Right lobe of liver (tissue), 6 donors: ENCODE measurements at regions not wholly inside any gene's neighbourhood (a gene's known extent, or its start where the extent isn't known, plus 50 kb on each side); places are given as distances from the start of the nearest gene placed in this dataset.

Experiments used
- ATAC-seq, 4 donors: fragments of 200-7000 bp; cut with Tn5 transposase; one replicate each; pipeline ENCODE4 v1.9.1; 2020; ENCODE audit warnings: mild to moderate bottlenecking in 4 of 4, moderate library complexity in 4 of 4
- DNase-seq, 3 donors: peaks; one replicate each; pipeline ENCODE4 v3.0.0-alpha.2; 2020
- H3K27ac ChIP-seq, 3 donors: fragments of 200-600 bp; one replicate each; pipeline ENCODE4 v1.8.0; 2022
- H3K27me3 ChIP-seq, 2 donors: fragments of 200-600 bp; one replicate each; pipeline ENCODE4 v1.8.0; 2022
- H3K36me3 ChIP-seq, 4 donors: fragments of 200-600 bp; sonication (generic) in 1 of 4; one replicate each; pipeline versions ENCODE4 v1.5.1 to v1.8.0; 2017 to 2022; ENCODE audit warnings: control low read depth in 1 of 4
- H3K4me1 ChIP-seq, 4 donors: fragments of 200-600 bp; sonication (generic) in 1 of 4; one replicate each; pipeline versions ENCODE4 v1.5.1 to v1.8.0; 2017 to 2022; ENCODE audit warnings: control low read depth in 1 of 4
- H3K4me3 ChIP-seq, 3 donors: fragments of 200-600 bp; one replicate each; pipeline ENCODE4 v1.8.0; 2022
- H3K9me3 ChIP-seq, 4 donors: fragments of 200-600 bp; sonication (generic) in 1 of 4; one replicate each; pipeline versions ENCODE4 v1.5.1 to v1.8.0; 2017 to 2022; ENCODE audit warnings: control low read depth in 1 of 4
- POLR2A ChIP-seq: fragments of 450-650 bp; IDR thresholded peaks from one replicate; pipeline ENCODE4 v1.6.1; 2017; ENCODE audit warnings: antibody characterized with exemption, mild to moderate bottlenecking
- WGBS: methylation state at CpG from one replicate; pipeline ENCODE4 v1.1.6; 2018; ENCODE audit warnings: low coverage, low lambda C conversion rate; ENCODE audit not compliant: insufficient coverage; ENCODE audit errors: missing lambda C conversion rate; 5-methylcytosine and 5-hydroxymethylcytosine counted together
- intact Hi-C, 2 donors: fragments of 100-400 bp; cut with DNase I; formaldehyde crosslinking; loops; one replicate each; pipeline versions ENCODE4 v1.11.2 to v1.14.1; 2022
- TF ChIP-seq, protein P1 (sequence below), 4 donors: fragments of 200-600 bp in 3 of 4; fragments of 450-650 bp in 1 of 4; IDR thresholded peaks; one replicate each; pipeline versions ENCODE4 v1.5.1 to v1.8.0; 2016 to 2022; ENCODE audit warnings: antibody characterized with exemption in 4 of 4, mild to moderate bottlenecking in 2 of 4
- donor health status: DM: no; HTN: yes; CAD: no.
- donor health status: DM: no; HTN: no; CAD: no.
- donor health status: DM: no; HTN: no; CAD: no.
- donor health status: DM: no; HTN: yes; CAD: no.
- donor health status: DM: no; HTN: yes; CAD: no.

DNA sequence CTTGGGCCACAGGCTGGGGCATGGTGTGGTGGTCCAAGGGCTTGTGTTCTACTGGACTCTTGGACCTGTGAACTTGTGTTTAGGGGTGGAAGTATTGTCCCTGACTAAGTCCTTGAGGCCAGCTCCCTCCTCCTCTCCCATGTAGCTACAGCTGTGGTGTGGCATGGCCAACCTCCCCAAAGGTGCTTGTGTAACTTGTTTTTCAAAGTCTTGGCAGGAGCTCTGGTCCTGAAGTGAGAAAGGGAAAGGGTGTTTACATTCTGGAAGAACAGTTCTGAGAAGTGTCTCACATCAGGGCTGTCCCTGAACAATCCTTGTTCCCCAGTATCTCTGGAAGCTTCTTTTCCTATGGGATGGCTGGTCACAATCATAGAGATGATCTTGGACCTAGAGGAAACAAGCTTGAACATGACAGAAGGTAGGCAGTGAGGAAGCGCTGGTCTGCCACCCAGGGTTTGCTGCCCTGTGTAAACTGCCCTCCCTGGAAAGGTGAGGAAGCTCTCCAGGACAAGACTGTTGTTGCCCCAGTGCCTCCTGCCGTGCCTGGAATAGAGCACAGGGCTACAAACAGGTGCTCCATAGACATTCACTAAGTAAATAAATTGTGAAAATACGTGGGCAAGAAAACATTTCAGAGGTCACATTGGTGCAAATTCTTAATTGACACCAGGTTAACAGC is 64.6 kb upstream of the KLF9 start:
- Histone ChIP-seq H3K4me3 (peak overlapping the region in 1 of 3 donors; percentile 13), H3K4me1 (peaks cover 0 to 59% (median 29%) of the 10 kb centered on the region in 4 donors), H3K27me3 (no peaks in the 10 kb centered on the region), H3K27ac (peak overlapping the region; percentile 78 to 94 (median 93)), H3K9me3 (no peaks in the 10 kb centered on the region), H3K36me3 (no peaks in the 10 kb centered on the region)
- intact Hi-C loops, result no loop called here
- DNase-seq (peak; percentile 40 to 88 (median 87)), ATAC-seq (peak; percentile 71 to 84 (median 78))
- WGBS, result 26% methylated on average over 3 of the region's 3 CpGs
- peak; percentile 17 for TF ChIP-seq POLR2A
- TF ChIP-seq, protein P1, sequence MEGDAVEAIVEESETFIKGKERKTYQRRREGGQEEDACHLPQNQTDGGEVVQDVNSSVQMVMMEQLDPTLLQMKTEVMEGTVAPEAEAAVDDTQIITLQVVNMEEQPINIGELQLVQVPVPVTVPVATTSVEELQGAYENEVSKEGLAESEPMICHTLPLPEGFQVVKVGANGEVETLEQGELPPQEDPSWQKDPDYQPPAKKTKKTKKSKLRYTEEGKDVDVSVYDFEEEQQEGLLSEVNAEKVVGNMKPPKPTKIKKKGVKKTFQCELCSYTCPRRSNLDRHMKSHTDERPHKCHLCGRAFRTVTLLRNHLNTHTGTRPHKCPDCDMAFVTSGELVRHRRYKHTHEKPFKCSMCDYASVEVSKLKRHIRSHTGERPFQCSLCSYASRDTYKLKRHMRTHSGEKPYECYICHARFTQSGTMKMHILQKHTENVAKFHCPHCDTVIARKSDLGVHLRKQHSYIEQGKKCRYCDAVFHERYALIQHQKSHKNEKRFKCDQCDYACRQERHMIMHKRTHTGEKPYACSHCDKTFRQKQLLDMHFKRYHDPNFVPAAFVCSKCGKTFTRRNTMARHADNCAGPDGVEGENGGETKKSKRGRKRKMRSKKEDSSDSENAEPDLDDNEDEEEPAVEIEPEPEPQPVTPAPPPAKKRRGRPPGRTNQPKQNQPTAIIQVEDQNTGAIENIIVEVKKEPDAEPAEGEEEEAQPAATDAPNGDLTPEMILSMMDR (IDR thresholded peaks at IDR 0.05), result no peak

DNA sequence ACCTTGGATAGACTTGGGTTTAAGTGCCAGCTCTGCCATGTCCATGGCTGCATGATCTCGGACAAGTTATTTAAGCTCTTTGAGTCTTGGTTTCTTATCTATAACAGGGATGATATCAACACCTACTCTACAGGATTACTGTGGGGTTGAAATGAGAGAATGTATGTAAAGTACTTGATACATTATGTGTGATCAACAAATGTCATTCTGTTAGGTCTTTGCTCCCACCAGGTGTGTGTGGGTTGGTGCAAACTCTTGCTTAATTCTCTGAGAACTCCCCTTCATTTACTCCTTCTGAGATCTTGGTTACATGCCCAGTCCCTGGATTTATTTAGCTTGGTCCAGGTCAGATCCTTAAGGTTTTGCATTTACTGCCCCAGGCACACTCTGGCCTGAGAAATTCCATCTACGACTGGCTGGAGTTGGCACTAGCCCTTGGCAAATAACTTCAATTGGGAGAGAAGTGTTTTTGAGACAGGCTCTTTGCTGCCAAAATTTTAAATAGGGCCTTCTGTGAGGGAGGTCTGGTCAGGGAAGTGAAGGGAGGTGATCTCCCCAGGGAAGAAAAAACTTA is 63.5 kb upstream of the KLF9 start:
- Histone ChIP-seq H3K9me3 (no peaks in the 10 kb centered on the region), H3K27ac (peak overlapping the region in 2 of 3 donors; percentile 93 to 94), H3K27me3 (no peaks in the 10 kb centered on the region), H3K36me3 (no peaks in the 10 kb centered on the region), H3K4me3 (no peak overlapping the region), H3K4me1 (peaks cover 0 to 67% (median 30%) of the 10 kb centered on the region in 4 donors)
- WGBS, result 65% methylated on average over 2 of the region's 2 CpGs
- ATAC-seq (no peak), DNase-seq (no peak)
- TF ChIP-seq, protein P1 (IDR thresholded peaks at IDR 0.05), result no peak
- no peak for TF ChIP-seq POLR2A
- intact Hi-C loops, result no loop called here

DNA sequence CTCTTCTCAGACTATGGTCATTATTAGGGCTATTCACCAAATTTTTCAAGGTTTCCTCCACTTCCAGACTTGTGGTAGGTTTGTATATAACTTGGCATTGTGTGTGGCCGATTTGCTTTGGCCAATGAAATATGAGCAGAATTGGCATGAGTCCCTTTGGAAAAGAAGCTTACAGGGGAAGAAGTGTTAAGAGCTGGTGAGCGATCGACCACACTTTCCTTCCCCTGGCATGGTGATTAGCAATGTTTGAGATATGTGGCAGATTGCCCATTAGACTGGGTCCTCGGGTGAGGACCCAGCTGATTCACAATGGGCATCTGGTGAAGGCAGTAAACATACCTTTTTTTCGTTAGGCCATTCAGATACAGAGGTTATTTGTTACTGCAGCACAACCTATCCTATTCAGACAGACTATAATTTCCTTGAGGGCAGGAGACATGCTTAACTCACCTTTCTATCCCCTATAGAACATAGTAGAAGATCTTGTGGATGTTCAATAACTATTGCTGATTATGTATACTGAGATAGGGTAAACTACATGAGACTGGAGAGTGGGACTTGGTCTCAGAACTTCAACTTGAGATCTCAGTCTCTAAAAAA is 62.8 kb upstream of the KLF9 start:
- TF ChIP-seq POLR2A, result no peak
- TF ChIP-seq, protein P1 (IDR thresholded peaks at IDR 0.05), result no peak
- ATAC-seq (no peak), DNase-seq (no peak)
- Histone ChIP-seq H3K27ac (no peak overlapping the region), H3K9me3 (no peaks in the 10 kb centered on the region), H3K4me3 (no peak overlapping the region), H3K27me3 (no peaks in the 10 kb centered on the region), H3K36me3 (no peaks in the 10 kb centered on the region), H3K4me1 (peaks cover 0 to 75% (median 33%) of the 10 kb centered on the region in 4 donors)
- WGBS, result 79% methylated on average over 4 of the region's 5 CpGs
- intact Hi-C loops, result no loop called here

DNA sequence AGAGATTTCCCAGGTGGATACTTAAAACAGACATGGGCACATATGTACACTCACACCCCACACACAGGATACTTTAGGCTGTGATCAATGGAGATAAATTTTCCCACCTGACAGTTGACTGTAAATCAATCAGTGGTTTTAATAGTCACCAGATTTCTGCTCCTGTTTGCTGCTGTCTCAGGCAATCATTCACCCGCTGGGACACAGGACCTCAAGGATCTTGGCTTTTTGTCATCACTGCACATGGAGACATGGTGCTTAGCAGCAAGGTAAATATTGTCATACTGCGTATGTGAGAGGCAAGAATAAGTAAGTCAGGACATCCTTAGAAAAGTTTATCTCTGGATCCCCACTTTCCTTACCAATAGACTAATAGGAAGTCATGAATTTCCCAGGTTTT is 60.8 kb upstream of the KLF9 start:
- DNase-seq, result peak in 1 of 3 donors; percentile 61
- 35% methylated on average over 2 of the region's 2 CpGs for WGBS
- intact Hi-C loops, result no loop called here
- H3K36me3 ChIP-seq, result no peaks in the 10 kb centered on the region
- no peaks in the 10 kb centered on the region for H3K27me3 ChIP-seq
- H3K4me3 ChIP-seq, result no peak overlapping the region
- H3K9me3 ChIP-seq, result no peaks in the 10 kb centered on the region
- H3K27ac ChIP-seq, result peak overlapping the region in 2 of 3 donors; percentile 53 to 70
- peak; percentile 4 to 44 (median 20) for ATAC-seq
- peaks cover 0 to 73% (median 36%) of the 10 kb centered on the region in 4 donors for H3K4me1 ChIP-seq
- no peak for TF ChIP-seq POLR2A
- TF ChIP-seq, protein P1 (IDR thresholded peaks at IDR 0.05), result no peak
